Chondrocyte (in vitro differentiated cells): ENCODE measurements at regions not wholly inside any gene's neighbourhood (a gene's known extent, or its start where the extent isn't known, plus 50 kb on each side); places are given as distances from the start of the nearest gene placed in this dataset.

Source experiments
- DNase-seq: peaks from one replicate; pipeline ENCODE4 v3.0.0; 2021; ENCODE audit warnings: mixed read lengths, low spot score
- H3K27ac Mint-ChIP-seq: one replicate; pipeline ENCODE4 v1.8.0; 2021; ENCODE audit warnings: mild to moderate bottlenecking, moderate library complexity, mixed read lengths; ENCODE audit not compliant: unreplicated experiment
- H3K27me3 Mint-ChIP-seq: 2 replicates; pipeline ENCODE4 v1.8.0; 2021; ENCODE audit warnings: low read depth, mixed read lengths
- H3K36me3 Mint-ChIP-seq: 2 replicates; pipeline ENCODE4 v1.8.0; 2021; ENCODE audit warnings: low read depth, mixed read lengths
- H3K4me1 Mint-ChIP-seq: 2 replicates; pipeline ENCODE4 v1.8.0; 2021; ENCODE audit warnings: low read depth, mild to moderate bottlenecking, mixed read lengths
- H3K4me3 Mint-ChIP-seq: one replicate; pipeline ENCODE4 v1.8.0; 2021; ENCODE audit warnings: mild to moderate bottlenecking, moderate library complexity, mixed read lengths; ENCODE audit not compliant: unreplicated experiment
- H3K9me3 Mint-ChIP-seq: 2 replicates; pipeline ENCODE4 v1.8.0; 2021; ENCODE audit warnings: low read depth, mixed read lengths
- TF ChIP-seq, protein P1 (sequence below): fragments of 200-600 bp; sonication (generic); IDR thresholded peaks from 2 replicates; pipeline ENCODE4 v1.5.0; 2021; ENCODE audit warnings: antibody characterized with exemption, mild to moderate bottlenecking, moderate library complexity

DNA sequence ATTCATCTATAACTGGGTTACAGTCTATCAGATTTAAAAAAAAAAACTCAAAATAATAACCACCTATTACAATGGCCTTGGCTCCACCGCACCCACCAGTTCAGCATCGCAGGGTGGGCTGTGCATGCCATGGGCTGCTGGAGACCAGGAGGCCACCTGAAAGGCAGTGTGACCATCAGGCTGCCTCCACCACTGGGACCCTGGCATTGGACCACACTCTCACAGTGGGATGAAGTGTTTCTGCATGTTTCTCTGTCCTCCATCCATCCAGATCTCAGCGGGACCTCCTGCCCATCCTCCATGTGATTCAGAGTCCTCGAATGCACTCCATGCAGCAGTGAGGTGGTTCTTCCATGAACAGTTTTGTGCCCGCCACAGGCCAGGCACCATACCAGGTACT, 206.1 kb upstream of the CST7 start:
- H3K27ac Mint-ChIP-seq = no peak overlapping the region
- no peaks in the 10 kb centered on the region for H3K4me1 Mint-ChIP-seq
- TF ChIP-seq, protein P1, sequence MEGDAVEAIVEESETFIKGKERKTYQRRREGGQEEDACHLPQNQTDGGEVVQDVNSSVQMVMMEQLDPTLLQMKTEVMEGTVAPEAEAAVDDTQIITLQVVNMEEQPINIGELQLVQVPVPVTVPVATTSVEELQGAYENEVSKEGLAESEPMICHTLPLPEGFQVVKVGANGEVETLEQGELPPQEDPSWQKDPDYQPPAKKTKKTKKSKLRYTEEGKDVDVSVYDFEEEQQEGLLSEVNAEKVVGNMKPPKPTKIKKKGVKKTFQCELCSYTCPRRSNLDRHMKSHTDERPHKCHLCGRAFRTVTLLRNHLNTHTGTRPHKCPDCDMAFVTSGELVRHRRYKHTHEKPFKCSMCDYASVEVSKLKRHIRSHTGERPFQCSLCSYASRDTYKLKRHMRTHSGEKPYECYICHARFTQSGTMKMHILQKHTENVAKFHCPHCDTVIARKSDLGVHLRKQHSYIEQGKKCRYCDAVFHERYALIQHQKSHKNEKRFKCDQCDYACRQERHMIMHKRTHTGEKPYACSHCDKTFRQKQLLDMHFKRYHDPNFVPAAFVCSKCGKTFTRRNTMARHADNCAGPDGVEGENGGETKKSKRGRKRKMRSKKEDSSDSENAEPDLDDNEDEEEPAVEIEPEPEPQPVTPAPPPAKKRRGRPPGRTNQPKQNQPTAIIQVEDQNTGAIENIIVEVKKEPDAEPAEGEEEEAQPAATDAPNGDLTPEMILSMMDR = no peak
- no peaks in the 10 kb centered on the region for H3K36me3 Mint-ChIP-seq
- no peak overlapping the region for H3K4me3 Mint-ChIP-seq
- no peaks in the 10 kb centered on the region for H3K27me3 Mint-ChIP-seq
- no peak for DNase-seq
- no peaks in the 10 kb centered on the region for H3K9me3 Mint-ChIP-seq

- DNase-seq = no peak
- Mint-ChIP-seq H3K4me1 (no peaks in the 10 kb centered on the region), H3K36me3 (no peaks in the 10 kb centered on the region), H3K9me3 (no peaks in the 10 kb centered on the region), H3K4me3 (no peak overlapping the region), H3K27me3 (no peaks in the 10 kb centered on the region), H3K27ac (no peak overlapping the region)
- TF ChIP-seq, protein P1 = no peak
Measured at GRCh38 chr20:24743641-24744040, 205.4 kb upstream of the CST7 start.

DNA sequence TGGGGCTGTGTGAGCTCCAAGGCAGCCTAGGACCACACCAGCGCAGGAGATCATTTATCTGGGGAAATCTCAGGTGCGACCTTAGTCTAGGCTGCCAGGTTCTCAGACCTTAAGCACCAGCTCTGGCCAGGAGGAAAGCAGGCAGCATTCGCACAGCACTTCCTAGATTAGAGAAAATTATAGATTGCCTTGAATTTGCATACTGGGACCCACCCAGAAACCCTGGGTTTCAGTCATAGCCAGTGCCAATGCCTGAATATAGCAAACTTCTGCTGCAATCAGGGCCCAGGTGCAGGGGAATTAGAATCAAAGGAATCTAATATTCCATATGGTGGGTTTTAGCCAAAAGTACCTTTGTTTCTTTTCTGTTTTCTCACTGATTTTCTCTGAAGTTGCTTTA, 204.3 kb upstream of the CST7 start:
- no peaks in the 10 kb centered on the region for H3K27me3 Mint-ChIP-seq
- no peak overlapping the region for H3K4me3 Mint-ChIP-seq
- H3K9me3 Mint-ChIP-seq = no peaks in the 10 kb centered on the region
- H3K27ac Mint-ChIP-seq = no peak overlapping the region
- H3K4me1 Mint-ChIP-seq = no peaks in the 10 kb centered on the region
- H3K36me3 Mint-ChIP-seq = peaks cover 2% of the 10 kb centered on the region
- TF ChIP-seq, protein P1 = no peak
- DNase-seq = no peak

- H3K4me3 Mint-ChIP-seq = no peak overlapping the region
- no peaks in the 10 kb centered on the region for H3K9me3 Mint-ChIP-seq
- TF ChIP-seq, protein P1 = no peak
- no peak overlapping the region for H3K27ac Mint-ChIP-seq
- H3K27me3 Mint-ChIP-seq = no peaks in the 10 kb centered on the region
- H3K36me3 Mint-ChIP-seq = peaks cover 2% of the 10 kb centered on the region
- no peak for DNase-seq
- no peaks in the 10 kb centered on the region for H3K4me1 Mint-ChIP-seq
Measured at GRCh38 chr20:24745206-24745605, 203.9 kb upstream of the CST7 start.

DNA sequence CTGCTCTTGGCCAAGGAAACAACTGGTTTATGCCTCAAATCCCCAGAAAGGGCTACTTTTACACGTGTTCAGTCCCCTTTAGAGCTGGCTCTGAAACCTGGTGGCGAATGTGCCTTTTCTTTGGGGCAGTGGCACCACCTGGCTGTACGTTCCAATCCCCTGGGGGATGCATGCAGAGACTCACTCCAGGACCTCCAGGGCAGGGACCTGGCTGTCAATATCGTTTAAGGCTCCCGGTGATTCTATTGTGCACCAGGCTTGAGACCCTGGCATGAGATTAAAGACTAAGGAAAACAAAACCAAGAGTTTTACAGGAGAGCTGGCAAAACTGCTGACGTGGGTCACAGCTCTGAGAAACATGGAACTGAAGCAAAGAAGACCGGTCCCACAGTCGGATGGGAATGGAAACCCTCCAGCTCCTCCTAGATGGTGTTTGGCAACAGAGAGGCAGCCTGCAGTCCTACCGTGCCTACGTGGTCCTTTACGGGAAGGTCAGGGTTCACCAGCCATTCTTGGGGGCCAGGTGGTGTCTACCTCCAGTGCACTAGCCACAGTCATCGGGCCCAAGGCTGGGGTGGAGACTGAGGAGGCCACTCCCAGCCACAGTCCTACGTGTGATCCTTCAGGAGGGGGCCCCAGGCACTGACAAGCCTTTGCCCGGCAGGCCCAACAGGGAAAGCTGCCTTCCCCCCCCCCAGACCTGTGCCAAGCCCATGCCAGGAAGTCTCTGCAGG, 203.3 kb upstream of the CST7 start:
- H3K27ac Mint-ChIP-seq = no peak overlapping the region
- TF ChIP-seq, protein P1 = no peak
- peaks cover 2% of the 10 kb centered on the region for H3K36me3 Mint-ChIP-seq
- H3K4me1 Mint-ChIP-seq = no peaks in the 10 kb centered on the region
- H3K9me3 Mint-ChIP-seq = no peaks in the 10 kb centered on the region
- no peak for DNase-seq
- H3K27me3 Mint-ChIP-seq = no peaks in the 10 kb centered on the region
- H3K4me3 Mint-ChIP-seq = no peak overlapping the region
